HTR-8/SVneo (cell line): ENCODE measurements at regions not wholly inside any gene's neighbourhood (a gene's known extent, or its start where the extent isn't known, plus 50 kb on each side); places are given as distances from the start of the nearest gene placed in this dataset.

Experiments
- DNase-seq: peaks from one replicate; pipeline ENCODE4 v3.0.0; 2011; ENCODE audit warnings: low spot score, mixed read lengths; ENCODE audit not compliant: insufficient read length
- FAIRE-seq: peaks from 2 replicates; lab custom pipeline; 2011; peaks lifted over from hg19 to GRCh38; lab: Jason Lieb, UNC

DNA sequence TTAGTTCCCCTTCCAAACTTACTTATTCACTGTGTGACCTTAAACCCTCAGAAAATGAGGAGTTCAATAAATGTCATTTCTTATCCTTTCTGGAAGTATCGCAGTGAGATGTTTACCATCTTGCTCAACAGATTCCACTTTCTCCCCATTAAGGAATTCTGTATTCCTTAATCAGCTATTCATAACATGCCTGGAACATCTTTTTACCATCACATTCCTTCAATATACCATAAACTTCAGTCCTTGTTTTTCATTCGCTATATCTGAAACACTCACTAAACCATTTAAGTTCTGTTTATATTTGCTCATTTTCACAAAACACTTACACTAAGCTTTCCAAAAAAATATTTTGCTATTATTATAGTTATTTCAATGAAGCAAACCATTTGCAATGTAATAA, 1158.6 kb downstream of the CDH12 start:
- FAIRE-seq (no peak), DNase-seq (no peak)

DNA sequence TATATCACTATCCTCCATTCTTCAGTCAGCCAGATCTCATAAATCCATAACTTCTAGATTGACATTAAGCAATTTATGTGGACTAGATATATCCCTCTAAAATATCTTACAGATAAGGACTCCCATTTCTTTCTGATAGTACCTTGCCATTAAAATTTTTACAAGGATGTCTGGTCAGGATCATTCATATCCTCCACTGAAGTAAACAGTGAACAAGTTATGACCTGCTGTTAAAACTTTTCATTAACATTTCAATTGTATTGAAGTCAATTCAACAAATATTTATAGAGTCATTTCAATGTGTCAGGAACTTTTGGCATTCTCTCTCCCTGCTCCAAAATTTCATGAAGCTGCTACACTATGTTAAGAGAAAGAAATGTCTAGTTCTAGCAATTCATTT, 1159.6 kb downstream of the CDH12 start:
- no peak for DNase-seq
- no peak for FAIRE-seq

- DNase-seq: no peak
- FAIRE-seq: no peak
Observed at GRCh38 chr5:21689587-21689986, 1163.6 kb downstream of the CDH12 start.

DNA sequence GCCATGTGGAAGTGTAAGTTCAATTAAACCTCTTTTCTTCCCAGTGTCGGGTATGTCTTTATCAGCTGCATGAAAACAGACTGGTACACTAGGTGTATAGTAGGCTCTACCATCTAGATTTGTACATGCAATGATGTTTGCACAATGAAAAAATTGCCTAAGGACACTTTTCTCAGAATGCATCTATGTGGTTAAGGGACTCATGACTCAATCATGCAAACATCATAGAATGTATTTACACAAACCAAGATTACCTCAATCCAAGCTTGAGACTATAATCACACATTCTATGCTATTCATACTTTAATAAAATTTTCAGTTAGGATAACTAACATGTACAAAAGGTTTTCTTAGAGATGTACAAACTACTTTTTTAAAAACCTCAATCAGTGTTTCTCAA, 1164.5 kb downstream of the CDH12 start:
- DNase-seq (no peak), FAIRE-seq (peak; percentile 93)

DNA sequence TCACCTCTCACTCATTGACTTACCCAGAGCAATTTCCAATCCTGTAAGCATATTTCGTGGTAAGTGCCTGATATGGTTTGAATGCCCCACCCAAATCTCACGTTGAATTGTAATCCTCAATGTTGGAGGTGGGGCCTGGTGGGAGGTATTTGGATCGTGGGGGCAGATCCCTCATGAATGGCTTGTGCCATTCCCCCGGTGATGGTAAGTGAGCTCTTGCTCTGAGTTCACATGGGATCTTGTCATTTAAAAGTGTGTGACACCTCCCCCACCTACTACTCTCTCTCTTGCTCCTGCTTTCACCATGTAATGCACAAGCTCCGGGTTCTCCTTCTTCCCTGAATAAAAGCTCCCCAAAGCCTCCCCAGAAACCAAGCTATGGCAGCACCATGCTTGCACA, 1165.5 kb downstream of the CDH12 start:
- FAIRE-seq: no peak
- no peak for DNase-seq

GRCh38 chr5:21686706-21687105, 1166.4 kb downstream of the CDH12 start:
- DNase-seq (no peak), FAIRE-seq (no peak)

DNA sequence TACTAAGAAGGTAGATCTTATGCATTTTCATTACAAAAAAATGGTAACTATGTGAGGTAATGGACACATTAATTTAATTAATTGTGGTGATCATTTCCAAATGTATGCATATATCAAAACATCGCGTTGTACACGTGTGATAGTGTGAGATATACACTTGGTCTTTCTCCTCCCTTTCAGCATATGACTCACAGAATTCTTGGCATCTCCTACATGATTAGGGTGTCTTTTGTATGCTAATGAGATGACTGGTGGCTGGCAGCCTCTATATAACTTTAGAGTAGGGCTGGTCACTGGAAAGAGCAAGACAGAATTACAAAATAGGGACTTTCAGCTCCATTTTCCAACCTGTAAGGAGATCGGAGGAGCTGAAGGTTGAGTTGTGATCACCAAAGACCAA, 1167.6 kb downstream of the CDH12 start:
- no peak for FAIRE-seq
- no peak for DNase-seq

DNA sequence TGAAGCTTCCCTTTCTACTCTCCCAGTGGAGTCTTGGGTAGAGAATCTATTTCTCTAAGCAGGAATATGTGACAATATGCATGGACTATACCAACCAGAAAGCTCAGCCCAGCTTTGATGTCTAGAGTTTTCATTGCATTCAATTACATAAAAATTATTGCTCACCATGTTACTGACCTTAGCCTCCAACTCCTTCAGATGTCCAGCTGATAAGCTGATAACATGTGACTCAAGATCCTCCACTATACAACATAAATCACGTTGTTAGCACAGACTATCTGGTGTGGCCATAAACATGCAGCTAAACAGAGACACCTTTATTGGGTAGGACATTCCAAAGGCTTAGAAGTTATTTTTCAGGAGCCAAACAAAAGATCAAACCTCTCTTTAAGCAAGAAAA, 1168.2 kb downstream of the CDH12 start:
- no peak for DNase-seq
- FAIRE-seq: peak; percentile 81

DNA sequence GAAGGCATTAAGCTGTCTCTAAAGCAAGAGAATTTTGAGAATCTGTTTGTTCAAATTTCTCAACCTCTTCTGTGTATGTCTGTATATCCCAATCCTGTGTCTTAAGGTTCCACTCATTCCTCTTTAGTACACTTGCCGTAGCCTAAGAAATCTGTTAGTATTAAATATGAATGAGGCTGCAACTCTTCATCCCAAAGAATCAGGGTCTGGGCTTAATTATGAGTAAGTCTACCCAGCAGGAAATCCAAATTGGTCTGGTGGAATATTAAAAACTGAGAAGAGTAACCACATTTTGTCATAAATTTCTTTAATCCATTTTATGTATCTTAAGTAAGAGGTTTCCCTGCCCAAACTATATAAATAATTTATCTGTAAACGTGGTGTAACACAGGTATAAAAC, 1171.2 kb downstream of the CDH12 start:
- FAIRE-seq (no peak), DNase-seq (no peak)

DNA sequence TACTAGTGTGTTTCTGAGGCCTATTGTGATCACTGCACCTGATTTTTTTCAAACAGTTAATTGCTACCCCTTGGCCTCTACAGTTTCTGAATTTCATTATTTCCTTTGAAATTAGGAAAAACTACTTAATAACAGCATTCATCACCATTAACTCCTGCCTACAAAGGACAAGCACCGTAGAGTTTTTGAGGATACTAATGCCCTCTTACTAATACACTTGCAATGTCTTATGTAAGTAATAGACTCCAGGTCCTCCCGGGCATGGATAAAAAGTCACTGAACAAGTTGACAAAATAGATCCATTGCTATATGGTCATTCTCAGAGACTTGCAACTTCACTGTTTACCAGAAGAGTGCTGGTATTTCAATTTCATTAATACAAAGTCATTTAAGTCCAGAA, 1172.5 kb downstream of the CDH12 start:
- DNase-seq: no peak
- peak; percentile 40 for FAIRE-seq

GRCh38 chr5:21680196-21680595, 1172.9 kb downstream of the CDH12 start:
- DNase-seq (peak; percentile 56), FAIRE-seq (peak; percentile 58)

GRCh38 chr5:21678526-21678925, 1174.6 kb downstream of the CDH12 start:
- no peak for DNase-seq
- no peak for FAIRE-seq

GRCh38 chr5:21672911-21673310, 1180.2 kb downstream of the CDH12 start:
- FAIRE-seq (no peak), DNase-seq (no peak)

GRCh38 chr5:21672360-21672759, 1180.8 kb downstream of the CDH12 start:
- FAIRE-seq (no peak), DNase-seq (no peak)

DNA sequence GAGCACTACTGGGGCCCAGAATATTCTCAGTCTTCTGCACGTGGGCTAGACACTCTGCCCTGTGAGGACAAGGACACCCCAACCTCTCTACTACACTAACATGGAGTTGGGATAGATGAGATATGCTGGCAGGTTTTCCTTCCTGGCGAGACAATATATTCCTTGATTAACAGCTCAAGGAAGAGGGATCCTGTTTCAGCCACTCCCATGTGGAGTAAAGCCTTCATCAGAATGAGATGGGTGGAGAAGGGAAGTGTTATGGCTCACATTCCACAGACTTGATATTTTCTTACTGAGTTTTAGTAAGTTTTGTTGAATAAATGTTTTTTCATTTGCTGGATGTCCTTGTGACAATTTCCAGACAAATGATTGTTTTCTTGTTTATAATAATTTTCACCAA, 1187.6 kb downstream of the CDH12 start:
- DNase-seq (no peak), FAIRE-seq (no peak)

GRCh38 chr5:21663082-21663481, 1190.1 kb downstream of the CDH12 start:
- DNase-seq (no peak), FAIRE-seq (no peak)

DNA sequence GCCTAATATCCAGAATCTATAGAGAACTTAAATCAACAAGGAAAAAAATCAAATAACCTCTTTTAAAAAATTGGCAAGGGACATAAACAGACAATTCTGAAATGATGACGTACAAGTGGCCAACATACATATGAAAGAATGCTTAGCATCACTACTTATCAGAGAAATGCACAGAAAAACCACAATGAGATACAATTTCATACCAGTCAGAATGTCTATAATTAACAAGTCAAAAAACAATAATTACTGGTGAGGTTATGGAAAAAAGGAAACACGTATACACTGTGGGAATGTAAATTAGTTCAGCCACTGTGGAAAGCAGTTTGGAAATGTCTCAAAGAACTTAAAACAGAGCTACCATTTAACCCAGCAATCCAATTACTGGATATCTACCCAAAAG, 1192.0 kb downstream of the CDH12 start:
- DNase-seq: no peak
- peak; percentile 16 for FAIRE-seq

GRCh38 chr5:21654556-21654955, 1198.6 kb downstream of the CDH12 start:
- FAIRE-seq (no peak), DNase-seq (no peak)

GRCh38 chr5:21649969-21650368, 1203.2 kb downstream of the CDH12 start:
- DNase-seq: peak; percentile 19
- FAIRE-seq: peak; percentile 28

DNA sequence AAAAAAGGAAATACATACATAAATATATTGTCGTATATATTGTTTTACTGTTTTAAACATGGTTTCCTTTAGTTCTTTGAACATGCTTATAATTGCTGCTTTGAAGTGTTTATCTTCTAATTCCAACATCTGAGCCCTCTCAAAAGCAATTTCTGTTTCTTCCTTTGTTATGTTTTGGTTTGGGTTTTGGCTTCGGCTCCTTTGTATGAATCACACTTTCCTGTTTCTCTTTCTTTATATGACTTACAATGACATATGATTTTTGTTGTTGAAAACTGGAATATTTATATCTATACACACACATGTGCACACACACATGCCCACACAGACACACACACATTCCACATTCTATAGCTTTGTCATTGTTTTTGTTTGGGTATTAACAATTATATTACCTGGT, 1206.7 kb downstream of the CDH12 start:
- FAIRE-seq (no peak), DNase-seq (no peak)

DNA sequence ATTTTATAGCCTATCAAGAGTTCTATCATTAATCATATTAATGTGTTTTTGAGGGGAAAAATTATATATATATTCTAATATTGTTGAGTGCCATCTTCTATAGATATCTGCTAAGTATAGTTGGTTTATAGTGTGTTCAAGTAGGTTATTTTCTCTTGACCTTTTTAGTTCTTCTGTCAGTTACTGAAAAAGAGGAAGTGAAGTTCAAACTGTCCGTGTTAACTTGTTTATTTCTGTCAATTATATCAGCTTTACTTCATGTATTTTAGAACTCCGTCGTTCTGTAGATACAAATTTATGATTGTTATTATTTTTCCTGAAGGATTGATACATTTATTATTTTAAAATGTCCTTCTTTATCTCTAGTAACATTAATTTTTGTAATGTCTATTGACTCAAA, 1209.1 kb downstream of the CDH12 start:
- no peak for DNase-seq
- FAIRE-seq: no peak

- DNase-seq (no peak), FAIRE-seq (no peak)
Observed at GRCh38 chr5:21642312-21642711, 1210.8 kb downstream of the CDH12 start.

DNA sequence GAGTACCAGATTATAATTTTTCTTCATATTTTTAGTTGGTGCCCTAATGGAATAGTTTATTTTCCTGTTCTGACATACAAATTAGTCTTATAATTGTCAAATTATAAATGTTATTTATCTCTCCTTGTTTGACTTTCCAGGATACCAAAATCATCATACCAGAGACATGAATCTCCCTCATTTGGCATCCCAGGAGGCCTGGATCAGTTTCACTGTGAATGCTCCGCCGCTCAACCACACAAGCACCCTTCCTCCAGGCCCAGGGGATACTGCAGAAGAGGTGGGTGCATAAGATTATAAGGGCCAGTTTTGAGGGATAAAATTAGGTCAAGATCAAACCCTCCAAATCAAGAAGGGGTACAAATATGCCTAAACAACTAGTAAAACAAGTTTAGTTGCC, 1229.3 kb downstream of the CDH12 start:
- FAIRE-seq (no peak), DNase-seq (no peak)
